GM18517 (cell line): ENCODE measurements at regions not wholly inside any gene's neighbourhood (a gene's known extent, or its start where the extent isn't known, plus 50 kb on each side); places are given as distances from the start of the nearest gene placed in this dataset.
"Not testable (repeated sequence)": the region's sequence is repeated elsewhere in the genome, so short reads cannot be mapped to it uniquely, and the experiment has no call there.

ENCODE experiments used
- ATAC-seq: cut with Tn5 transposase; IDR thresholded peaks from one replicate; pipeline ENCODE4 v1.9.1; 2021; ENCODE audit warnings: mild to moderate bottlenecking, moderate library complexity; ENCODE audit not compliant: unreplicated experiment

- ATAC-seq = no peak
Observed at GRCh38 chr6:9083108-9083507, 647.8 kb upstream of the SLC35B3 start.

DNA sequence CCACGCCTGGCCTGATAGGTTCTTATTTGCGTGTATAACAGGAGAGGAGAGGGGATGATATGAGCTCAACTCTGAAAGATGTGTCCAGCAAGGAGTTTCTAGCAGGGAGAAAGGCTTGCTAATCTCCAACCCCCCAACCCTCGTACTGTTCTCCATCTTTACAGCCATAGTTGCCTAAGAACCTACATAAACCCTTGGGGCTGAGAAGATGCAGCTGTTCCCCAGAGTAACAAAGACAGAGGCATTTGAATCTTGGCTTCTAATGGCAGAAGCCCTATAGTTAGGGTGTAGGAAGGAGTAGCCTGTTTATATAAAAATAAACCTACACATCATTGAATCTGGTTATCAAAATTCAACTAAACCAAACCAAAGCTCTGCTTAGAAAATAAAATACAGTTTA, 631.4 kb upstream of the SLC35B3 start:
- no peak for ATAC-seq

GRCh38 chr6:9064156-9064555, 628.8 kb upstream of the SLC35B3 start:
- no peak for ATAC-seq

DNA sequence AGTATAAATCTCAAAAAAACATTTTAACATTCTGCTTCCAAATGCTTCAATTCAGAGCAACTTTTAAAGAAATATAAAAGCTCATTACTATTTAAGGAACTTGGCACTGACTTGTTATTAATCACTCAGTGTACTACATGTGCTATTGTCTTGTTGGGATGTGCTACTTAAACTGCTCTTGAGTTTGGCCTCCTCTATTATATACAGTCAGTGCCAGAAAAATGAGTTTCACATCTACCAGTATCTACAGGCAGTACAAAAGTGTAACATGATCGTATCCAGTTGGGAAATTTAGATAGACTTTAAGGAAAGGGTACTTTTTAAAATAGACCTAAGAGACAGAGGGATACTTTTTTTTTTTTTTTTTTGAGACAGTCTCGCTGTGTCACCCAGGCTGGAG, 627.3 kb upstream of the SLC35B3 start:
- no peak for ATAC-seq

- no peak for ATAC-seq
Observed at GRCh38 chr6:9057937-9058336, 622.6 kb upstream of the SLC35B3 start.

DNA sequence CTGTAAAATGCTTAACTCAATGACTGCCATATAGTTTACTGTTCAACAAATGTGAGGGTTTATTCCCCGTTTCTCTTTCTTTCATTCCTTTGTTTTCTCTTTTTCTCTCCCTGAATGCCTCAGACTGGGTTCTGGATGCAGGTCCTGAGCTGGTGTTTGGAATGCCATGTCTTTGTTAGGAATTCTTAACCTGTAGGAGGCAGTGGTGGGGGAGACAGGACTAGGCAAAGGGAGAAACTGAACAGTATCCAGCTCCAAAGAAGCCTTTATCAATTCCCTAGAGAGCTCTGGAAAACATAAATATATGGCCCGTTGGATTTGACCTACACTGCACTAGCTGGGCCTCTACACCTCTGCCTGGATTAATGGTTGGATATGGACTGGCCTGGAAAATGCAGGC, 621.2 kb upstream of the SLC35B3 start:
- ATAC-seq = no peak

- no peak for ATAC-seq
Observed at GRCh38 chr6:9044426-9044825, 609.1 kb upstream of the SLC35B3 start.

DNA sequence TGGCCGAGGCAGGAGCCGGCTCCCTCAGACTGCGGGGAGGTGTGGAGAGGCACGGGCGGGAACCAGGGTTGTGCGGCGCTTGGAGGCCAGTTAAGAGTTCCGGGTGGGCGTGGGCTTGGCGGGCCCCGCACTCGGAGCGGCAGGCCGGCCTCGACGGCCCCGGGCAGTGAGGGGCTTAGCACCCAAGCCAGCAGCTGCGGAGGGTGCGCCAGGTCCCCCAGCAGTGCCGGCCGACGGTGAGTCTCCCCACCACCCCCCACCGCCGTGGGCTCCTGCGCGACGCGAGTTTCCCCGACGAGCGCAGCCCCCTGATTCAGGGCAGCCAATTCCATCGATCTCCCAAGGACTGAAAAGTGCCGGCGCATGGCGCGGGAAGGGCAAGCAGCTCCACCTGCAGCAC, 605.4 kb upstream of the SLC35B3 start:
- no peak for ATAC-seq

GRCh38 chr6:9039258-9039657, 603.9 kb upstream of the SLC35B3 start:
- ATAC-seq = no peak

DNA sequence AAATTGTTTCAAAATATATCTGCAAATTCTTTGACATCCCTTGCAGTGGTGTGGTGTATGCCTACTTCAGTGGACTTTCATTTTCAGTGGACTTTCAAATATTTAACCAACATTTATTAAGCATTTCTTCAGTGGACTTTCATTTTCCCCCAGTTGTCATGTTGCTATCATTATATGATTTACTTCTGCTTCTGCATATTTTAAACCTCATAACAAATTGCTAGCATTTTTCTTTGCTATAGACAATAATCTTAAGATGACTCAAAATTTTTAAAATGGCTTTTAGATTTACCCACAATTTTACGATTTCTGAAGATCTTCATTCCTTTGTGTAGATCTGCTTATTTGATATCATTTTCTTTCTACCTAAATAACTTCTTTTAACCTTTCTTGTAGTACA, 592.7 kb upstream of the SLC35B3 start:
- ATAC-seq = no peak

DNA sequence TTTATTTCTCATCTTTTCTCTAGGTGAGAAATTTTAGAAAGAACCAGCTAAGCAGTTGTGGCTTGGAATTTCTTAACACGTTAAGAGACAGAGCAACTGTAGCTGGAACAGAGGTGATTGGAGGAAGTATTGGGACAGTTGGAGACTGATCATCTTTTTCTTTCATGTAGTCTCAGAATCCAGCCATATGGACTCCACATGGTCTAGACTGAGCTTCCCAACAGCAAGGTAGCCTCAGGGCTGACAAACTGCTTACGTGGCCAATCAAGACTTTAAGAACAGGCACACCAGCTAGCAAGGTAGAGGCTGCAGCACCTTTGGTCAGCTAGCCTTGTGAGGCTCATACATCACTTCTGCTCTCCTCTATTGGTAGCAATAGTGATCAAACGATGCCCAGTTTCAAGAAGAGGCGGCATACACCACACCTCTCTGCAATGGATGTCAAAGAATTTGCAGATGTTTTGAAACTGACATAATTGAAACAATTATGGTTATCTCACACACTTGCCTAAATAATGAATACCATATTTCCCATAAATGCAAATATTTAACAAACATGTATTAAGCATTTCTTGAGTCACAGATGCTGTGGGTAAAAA, 590.5 kb upstream of the SLC35B3 start:
- ATAC-seq = no peak

- ATAC-seq = no peak
Observed at GRCh38 chr6:9025228-9025627, 589.9 kb upstream of the SLC35B3 start.

DNA sequence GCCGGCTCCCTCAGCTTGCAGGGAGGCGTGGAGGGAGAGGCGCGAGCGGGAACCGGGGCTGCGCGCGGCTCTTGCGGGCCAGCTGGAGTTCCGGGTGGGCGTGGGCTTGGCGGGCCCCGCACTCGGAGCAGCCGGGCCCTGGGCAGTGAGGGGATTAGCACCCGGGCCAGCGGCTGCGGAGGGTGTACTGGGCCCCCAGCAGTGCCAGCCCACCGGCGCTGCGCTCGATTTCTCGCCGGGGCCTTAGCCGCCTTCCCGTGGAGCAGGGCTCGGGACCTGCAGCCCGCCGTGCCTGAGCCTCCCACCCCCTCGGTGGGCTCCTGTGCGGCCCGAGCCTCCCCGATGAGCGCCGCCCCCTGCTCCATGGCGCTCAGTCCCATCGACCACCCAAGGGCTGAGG, 588.9 kb upstream of the SLC35B3 start:
- not testable (repeated sequence) for ATAC-seq

GRCh38 chr6:9020001-9020400, 584.7 kb upstream of the SLC35B3 start:
- no peak for ATAC-seq

GRCh38 chr6:9009931-9010330, 574.6 kb upstream of the SLC35B3 start:
- no peak for ATAC-seq

DNA sequence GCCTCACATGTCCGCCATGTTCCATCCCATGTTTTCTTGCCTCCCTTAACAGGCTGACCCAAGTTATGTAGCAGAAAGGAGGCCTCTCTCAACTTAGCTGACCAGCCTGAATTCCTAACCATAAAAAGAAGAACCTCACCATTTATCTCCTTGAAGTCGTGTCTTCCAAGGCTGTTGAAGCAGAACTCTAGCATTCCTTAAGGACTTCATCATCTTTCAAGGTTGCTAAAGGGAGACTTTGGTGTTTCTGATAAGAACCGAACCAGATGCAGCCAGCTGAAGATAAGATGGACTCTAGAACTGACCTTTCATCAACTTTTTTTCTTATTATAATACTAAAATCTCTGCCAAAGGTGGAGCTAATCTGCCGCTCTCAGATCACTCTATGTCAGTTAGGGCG, 571.7 kb upstream of the SLC35B3 start:
- ATAC-seq = no peak

GRCh38 chr6:9002833-9003232, 567.5 kb upstream of the SLC35B3 start:
- no peak for ATAC-seq

DNA sequence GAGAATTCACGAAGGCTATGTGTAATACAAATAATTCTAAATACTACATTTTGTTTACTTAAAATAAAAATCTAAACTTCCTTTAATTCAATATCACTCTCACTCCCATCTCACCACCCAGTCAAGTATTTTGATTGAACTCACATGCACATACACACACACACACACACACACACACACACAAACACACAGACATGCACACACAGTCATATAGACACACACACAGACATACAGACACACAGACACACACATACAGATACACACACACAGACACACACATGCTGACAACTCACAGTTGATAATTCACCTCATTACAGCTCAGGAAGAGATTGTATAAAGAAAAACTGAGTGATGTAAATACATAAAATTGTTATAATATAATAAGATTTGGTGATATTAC, 559.8 kb upstream of the SLC35B3 start:
- no peak for ATAC-seq

GRCh38 chr6:8993111-8993510, 557.8 kb upstream of the SLC35B3 start:
- ATAC-seq = no peak

GRCh38 chr6:8991844-8992243, 556.5 kb upstream of the SLC35B3 start:
- ATAC-seq = no peak

DNA sequence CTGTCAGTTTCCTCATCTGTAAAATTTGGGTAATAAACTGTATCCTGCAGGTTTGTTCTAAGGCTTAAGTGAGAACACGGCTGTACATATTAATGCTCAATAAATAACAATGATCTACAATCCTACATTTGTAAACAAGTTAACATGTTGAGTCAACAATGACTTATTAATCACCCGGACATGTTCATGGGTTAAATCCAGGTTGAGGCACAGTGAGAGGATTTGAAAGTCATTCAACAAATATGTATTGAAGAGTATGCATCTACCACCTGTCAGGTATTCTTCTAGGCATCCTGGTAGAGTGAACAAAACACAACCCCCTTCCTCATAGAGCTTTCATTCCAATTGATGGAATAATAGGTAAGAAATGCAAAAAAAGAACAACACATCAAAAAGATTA, 554.7 kb upstream of the SLC35B3 start:
- no peak for ATAC-seq

DNA sequence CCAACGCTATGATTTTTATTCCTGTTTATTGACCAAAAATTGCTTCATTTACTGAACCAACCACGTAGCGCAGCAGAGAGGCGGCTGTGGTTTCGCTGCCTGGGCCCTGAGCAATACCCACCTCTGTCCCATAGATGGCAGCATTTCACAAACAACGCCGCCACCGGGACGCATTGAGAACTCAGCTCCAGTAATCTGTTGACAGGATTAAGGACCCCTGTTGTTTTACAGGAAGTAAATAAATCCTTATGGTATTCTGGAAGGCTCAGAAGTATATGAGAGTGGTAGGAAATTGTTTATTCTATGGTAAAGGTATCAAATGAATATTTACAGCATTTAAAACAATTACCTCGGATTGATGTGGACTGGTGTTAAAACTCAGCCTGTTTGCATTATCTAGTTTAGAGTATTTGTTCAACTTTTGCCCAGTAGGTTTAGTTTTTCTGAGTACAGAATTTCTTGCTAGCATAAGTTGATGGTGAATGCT, 547.9 kb upstream of the SLC35B3 start:
- ATAC-seq = peak; percentile 84

DNA sequence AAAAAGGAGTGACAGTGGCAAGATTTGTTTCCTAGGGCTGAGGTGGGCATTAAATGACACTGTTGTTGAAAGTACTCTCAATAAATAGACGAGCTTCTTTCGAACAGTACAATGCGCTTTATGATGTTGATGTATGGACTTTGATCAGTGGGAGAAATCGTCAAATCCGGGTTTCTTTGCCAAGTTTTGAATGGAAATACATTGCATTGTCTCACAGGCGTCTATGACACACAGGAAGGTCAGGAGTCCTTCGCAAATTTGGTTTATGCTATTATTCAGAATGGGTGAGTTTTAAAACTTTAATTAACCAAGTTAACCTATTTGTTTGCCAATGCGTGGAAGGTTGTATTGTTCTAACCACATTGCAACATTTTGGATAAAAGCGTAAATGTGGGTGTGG, 547.3 kb upstream of the SLC35B3 start:
- no peak for ATAC-seq
